GM23338 (cell line): ENCODE measurements at regions not wholly inside any gene's neighbourhood (a gene's known extent, or its start where the extent isn't known, plus 50 kb on each side); places are given as distances from the start of the nearest gene placed in this dataset.

Experiments
- ATAC-seq: fragments of 200-7000 bp; cut with Tn5 transposase; 3 replicates; pipeline ENCODE4 v1.9.1; 2020
- DNase-seq: peaks from one replicate; pipeline ENCODE4 v3.0.0-alpha.2; 2015; ENCODE audit warnings: low spot score
- H2AFZ ChIP-seq: fragments of 200-600 bp; sonication (generic); 2 replicates; pipeline ENCODE4 v1.8.0; 2016; ENCODE audit warnings: antibody characterized with exemption, mild to moderate bottlenecking, moderate library complexity
- H3F3A ChIP-seq: fragments of 200-600 bp; sonication (generic); replicated peaks from 2 replicates; pipeline ENCODE4 v1.8.0; 2017; ENCODE audit warnings: antibody characterized with exemption, mixed run types, low read depth
- H3K27ac ChIP-seq: fragments of 200-600 bp; sonication (generic); 2 replicates; pipeline ENCODE4 v1.6.1; 2016; ENCODE audit warnings: low read depth
- H3K27me3 ChIP-seq: fragments of 200-600 bp; sonication (generic); 2 replicates; pipeline ENCODE4 v1.8.0; 2016; ENCODE audit warnings: mild to moderate bottlenecking, mixed run types, moderate library complexity; ENCODE audit not compliant: insufficient read depth
- H3K36me3 ChIP-seq: fragments of 200-600 bp; sonication (generic); 2 replicates; pipeline ENCODE4 v1.8.0; 2016; ENCODE audit warnings: mild to moderate bottlenecking; ENCODE audit not compliant: insufficient read depth
- H3K4me1 ChIP-seq: fragments of 200-600 bp; sonication (generic); 2 replicates; pipeline ENCODE4 v1.8.0; 2016; ENCODE audit warnings: mild to moderate bottlenecking, moderate library complexity; ENCODE audit not compliant: insufficient read depth
- H3K4me2 ChIP-seq: fragments of 200-600 bp; sonication (generic); 2 replicates; pipeline ENCODE4 v1.7.1; 2017; ENCODE audit warnings: mixed run types
- H3K4me3 ChIP-seq: fragments of 200-600 bp; sonication (generic); 2 replicates; pipeline ENCODE4 v1.6.1; 2016; ENCODE audit warnings: mixed run types
- H3K79me2 ChIP-seq: fragments of 200-600 bp; sonication (generic); replicated peaks from 2 replicates; pipeline ENCODE4 v1.8.0; 2017; ENCODE audit warnings: mild to moderate bottlenecking; ENCODE audit not compliant: insufficient read depth
- H3K9me2 ChIP-seq: fragments of 200-600 bp; sonication (generic); 2 replicates; pipeline ENCODE4 v1.8.0; 2017; ENCODE audit not compliant: insufficient read depth
- H4K20me1 ChIP-seq: fragments of 200-600 bp; sonication (generic); replicated peaks from 2 replicates; pipeline ENCODE4 v1.8.0; 2017; ENCODE audit warnings: mild to moderate bottlenecking; ENCODE audit not compliant: insufficient read depth
- H3K27ac Mint-ChIP-seq: 2 replicates; pipeline ENCODE4 v1.8.0; 2020; ENCODE audit warnings: inconsistent platforms, mild to moderate bottlenecking, moderate library complexity, mixed read lengths
- H3K27me3 Mint-ChIP-seq: 3 replicates; pipeline ENCODE4 v1.8.0; 2022; ENCODE audit warnings: low read depth, mild to moderate bottlenecking, moderate library complexity, mixed read lengths, inconsistent platforms; ENCODE audit not compliant: insufficient read depth, poor library complexity
- H3K36me3 Mint-ChIP-seq: 3 replicates; pipeline ENCODE4 v1.8.0; 2021; ENCODE audit warnings: low read depth, mild to moderate bottlenecking, inconsistent platforms, moderate library complexity, mixed read lengths
- H3K4me1 Mint-ChIP-seq: 3 replicates; pipeline ENCODE4 v1.8.0; 2020; ENCODE audit warnings: mild to moderate bottlenecking, inconsistent platforms, mixed read lengths
- H3K4me3 Mint-ChIP-seq: 3 replicates; pipeline ENCODE4 v1.8.0; 2021; ENCODE audit warnings: moderate library complexity, mild to moderate bottlenecking, inconsistent platforms, mixed read lengths
- H3K9me3 Mint-ChIP-seq: 3 replicates; pipeline ENCODE4 v1.8.0; 2020; ENCODE audit warnings: moderate library complexity, mild to moderate bottlenecking, inconsistent platforms, mixed read lengths
- CREB1 ChIP-seq: fragments of 250-450 bp; sonication (Bioruptor Pico); IDR thresholded peaks from 2 replicates; pipeline ENCODE4 v1.5.0; 2020; ENCODE audit warnings: low read depth, mild to moderate bottlenecking, moderate library complexity
- EZH2 ChIP-seq: fragments of 200-600 bp; sonication (generic); IDR thresholded peaks from one replicate; pipeline ENCODE4 v1.8.0; 2017; ENCODE audit warnings: antibody characterized with exemption, mild to moderate bottlenecking, low read depth; ENCODE audit not compliant: unreplicated experiment
- JUNB ChIP-seq: IDR thresholded peaks from one replicate; pipeline ENCODE4 v1.6.1; 2016; ENCODE audit warnings: antibody characterized with exemption; ENCODE audit not compliant: unreplicated experiment
- NANOG ChIP-seq: IDR thresholded peaks from 2 replicates; pipeline ENCODE4 v1.6.1; 2016; ENCODE audit warnings: antibody characterized with exemption, borderline replicate concordance
- ZNF114 ChIP-seq: fragments of 250-450 bp; sonication (Bioruptor Pico); IDR thresholded peaks from 2 replicates; pipeline ENCODE4 v1.5.0; 2020; ENCODE audit warnings: mild to moderate bottlenecking, moderate library complexity
- ZNF462 ChIP-seq: fragments of 250-450 bp; sonication (Bioruptor Pico); IDR thresholded peaks from 2 replicates; pipeline ENCODE4 v1.5.0; 2020; ENCODE audit warnings: mild to moderate bottlenecking, moderate library complexity
- TF ChIP-seq, protein P1 (sequence below): IDR thresholded peaks from 2 replicates; pipeline ENCODE4 v1.6.1; 2016; ENCODE audit warnings: antibody characterized with exemption

DNA sequence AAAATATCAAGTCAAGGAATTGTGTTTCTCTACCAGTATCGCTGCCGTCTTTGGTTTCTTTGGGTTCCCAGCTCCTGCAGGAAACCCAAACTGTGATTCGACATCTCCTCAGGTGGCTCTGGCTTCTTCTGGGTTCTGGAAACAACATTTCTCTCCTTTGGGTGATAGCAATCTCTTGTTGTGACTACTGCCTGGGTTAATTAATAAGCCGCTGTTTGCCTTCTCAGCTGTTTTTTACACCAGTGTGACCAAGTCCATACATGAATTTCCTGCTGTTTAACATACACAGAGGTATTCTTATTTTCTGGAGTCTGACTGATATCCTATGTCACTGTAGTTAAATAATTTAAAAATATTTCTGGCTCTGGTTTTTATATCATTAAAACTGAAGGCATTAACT, 112.5 kb upstream of the DCC start:
- no peak overlapping the region for H3K27ac Mint-ChIP-seq
- H3K9me2 ChIP-seq: no peaks in the 10 kb centered on the region
- peaks cover 13% of the 10 kb centered on the region for H3K4me1 ChIP-seq
- H3K4me1 Mint-ChIP-seq: peaks cover 10% of the 10 kb centered on the region
- H3K27me3 Mint-ChIP-seq: no peaks in the 10 kb centered on the region
- no peaks in the 10 kb centered on the region for H3F3A ChIP-seq
- no peak for ATAC-seq
- no peak overlapping the region for H3K4me3 Mint-ChIP-seq
- H3K9me3 Mint-ChIP-seq: no peaks in the 10 kb centered on the region
- H3K36me3 ChIP-seq: no peaks in the 10 kb centered on the region
- H3K27me3 ChIP-seq: no peaks in the 10 kb centered on the region
- DNase-seq: no peak
- no peaks in the 10 kb centered on the region for H3K36me3 Mint-ChIP-seq
- no peaks in the 10 kb centered on the region for H3K79me2 ChIP-seq
- no peak overlapping the region for H3K27ac ChIP-seq
- no peaks in the 10 kb centered on the region for H4K20me1 ChIP-seq
- H3K4me3 ChIP-seq: no peak overlapping the region
- no peak overlapping the region for H3K4me2 ChIP-seq
- TF ChIP-seq CREB1 (no peak), EZH2 (no peak), ZNF114 (CRISPR knock-in tag) (no peak), JUNB (no peak), NANOG (no peak)
- TF ChIP-seq, protein P1, sequence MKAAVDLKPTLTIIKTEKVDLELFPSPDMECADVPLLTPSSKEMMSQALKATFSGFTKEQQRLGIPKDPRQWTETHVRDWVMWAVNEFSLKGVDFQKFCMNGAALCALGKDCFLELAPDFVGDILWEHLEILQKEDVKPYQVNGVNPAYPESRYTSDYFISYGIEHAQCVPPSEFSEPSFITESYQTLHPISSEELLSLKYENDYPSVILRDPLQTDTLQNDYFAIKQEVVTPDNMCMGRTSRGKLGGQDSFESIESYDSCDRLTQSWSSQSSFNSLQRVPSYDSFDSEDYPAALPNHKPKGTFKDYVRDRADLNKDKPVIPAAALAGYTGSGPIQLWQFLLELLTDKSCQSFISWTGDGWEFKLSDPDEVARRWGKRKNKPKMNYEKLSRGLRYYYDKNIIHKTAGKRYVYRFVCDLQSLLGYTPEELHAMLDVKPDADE: no peak
- no peak overlapping the region for H2AFZ ChIP-seq

DNA sequence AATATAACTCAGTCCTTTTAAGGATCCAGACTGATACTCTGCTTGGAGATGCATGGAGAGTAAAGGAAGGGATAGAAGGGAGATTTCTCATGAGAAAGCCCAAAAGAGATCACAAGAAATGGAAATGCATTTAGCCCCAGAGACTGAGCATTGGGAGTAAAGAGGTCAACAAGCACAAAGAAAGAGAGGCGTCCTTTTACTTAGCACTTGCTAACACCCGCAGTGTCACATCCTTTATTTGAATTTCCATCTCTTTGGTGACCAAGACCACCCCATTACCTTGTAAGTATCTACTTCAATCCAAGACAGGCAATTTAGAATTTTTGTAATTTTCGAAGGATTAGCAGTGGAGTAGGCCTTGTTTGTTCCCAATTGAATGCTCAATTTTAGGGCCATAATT, 111.8 kb upstream of the DCC start:
- H3K36me3 ChIP-seq: no peaks in the 10 kb centered on the region
- H3K27me3 ChIP-seq: no peaks in the 10 kb centered on the region
- Mint-ChIP-seq H3K36me3 (no peaks in the 10 kb centered on the region), H3K27me3 (no peaks in the 10 kb centered on the region), H3K27ac (no peak overlapping the region; the same call in 1 of the 2 replicates), H3K9me3 (no peaks in the 10 kb centered on the region), H3K4me3 (no peak overlapping the region), H3K4me1 (peaks cover 10% of the 10 kb centered on the region; the same call in 2 of the 3 replicates)
- H2AFZ ChIP-seq: no peak overlapping the region
- H4K20me1 ChIP-seq: no peaks in the 10 kb centered on the region
- no peak overlapping the region for H3K4me3 ChIP-seq
- peak; percentile 46 for DNase-seq
- no peak overlapping the region for H3K4me2 ChIP-seq
- TF ChIP-seq ZNF462 (0 out of 2 replicates have a peak, but pooled peaks have one; percentile 48), EZH2 (no peak)
- no peaks in the 10 kb centered on the region for H3K79me2 ChIP-seq
- no peaks in the 10 kb centered on the region for H3F3A ChIP-seq
- H3K27ac ChIP-seq: no peak overlapping the region
- peaks cover 13% of the 10 kb centered on the region for H3K4me1 ChIP-seq
- peak; percentile 68 for ATAC-seq
- no peaks in the 10 kb centered on the region for H3K9me2 ChIP-seq
